ENCODE measurements at regions not wholly inside any gene's neighbourhood (a gene's known extent, or its start where the extent isn't known, plus 50 kb on each side); places are given as distances from the start of the nearest gene placed in this dataset.

DNA sequence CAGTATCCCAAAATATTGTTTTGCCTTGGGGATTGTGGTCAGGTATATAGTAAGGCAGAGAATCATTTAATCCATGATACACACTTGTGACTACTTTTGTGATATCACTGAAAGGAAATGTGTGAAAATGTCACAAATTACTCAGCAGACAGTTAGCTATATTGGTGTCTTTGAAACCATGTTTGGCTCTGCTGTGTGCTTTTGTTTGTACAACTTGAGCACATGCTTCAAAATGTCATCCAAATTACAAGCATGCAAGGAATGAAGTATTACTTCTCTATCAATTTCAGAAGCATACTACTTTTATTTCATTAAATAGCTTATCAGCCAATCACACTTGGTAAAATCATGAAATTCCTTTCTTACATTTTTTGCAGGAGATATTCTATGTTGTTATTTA, 619.0 kb upstream of the AGTR1 start:
- no peak for DNase-seq (ENCODE audit: low read depth in 2 of 2)

GRCh38 chr3:148079370-148079769, 618.3 kb upstream of the AGTR1 start:
- no peak for DNase-seq (ENCODE audit: low read depth in 2 of 2)

GRCh38 chr3:148081926-148082325, 615.8 kb upstream of the AGTR1 start:
- no peak for DNase-seq (ENCODE audit: low read depth in 2 of 2)

DNA sequence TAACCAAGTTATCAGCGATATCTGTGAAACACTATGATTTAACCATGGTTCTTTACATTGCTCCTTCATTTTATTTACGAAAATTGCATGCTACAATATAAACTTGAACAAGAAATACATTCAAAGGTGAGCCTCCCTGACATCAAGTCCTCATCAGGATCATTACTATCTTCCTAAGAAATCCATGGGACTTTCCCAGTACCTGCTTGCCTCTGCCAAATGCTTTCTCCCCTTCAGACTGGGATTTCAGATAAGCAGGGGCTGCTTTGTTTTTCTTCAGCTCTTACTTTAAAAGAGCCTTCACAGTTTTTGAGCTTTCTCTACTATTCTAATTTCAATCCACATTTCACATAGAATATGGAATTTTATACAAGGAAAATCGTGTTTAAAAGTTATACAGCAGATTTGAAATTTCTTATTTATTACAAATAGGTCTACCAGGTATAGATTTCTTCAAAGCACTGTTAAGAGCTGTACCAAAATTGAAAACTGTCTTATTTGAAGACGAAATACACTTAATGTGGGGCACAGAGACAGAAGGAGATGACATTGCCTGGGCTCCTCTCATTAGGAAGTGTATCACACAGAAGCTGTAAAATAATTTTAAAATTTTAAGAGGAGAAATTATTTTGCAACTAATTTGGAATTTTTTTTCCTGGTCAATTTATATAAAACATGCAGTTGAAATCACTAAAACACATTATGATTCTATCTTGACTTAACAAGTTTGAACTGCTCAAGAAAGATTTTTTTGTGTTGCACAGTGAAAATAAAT, 615.0 kb upstream of the AGTR1 start:
- no peak for DNase-seq (ENCODE audit: low read depth in 2 of 2)

GRCh38 chr3:148083526-148084182, 614.0 kb upstream of the AGTR1 start:
- no peak for DNase-seq (ENCODE audit: low read depth in 2 of 2)

DNA sequence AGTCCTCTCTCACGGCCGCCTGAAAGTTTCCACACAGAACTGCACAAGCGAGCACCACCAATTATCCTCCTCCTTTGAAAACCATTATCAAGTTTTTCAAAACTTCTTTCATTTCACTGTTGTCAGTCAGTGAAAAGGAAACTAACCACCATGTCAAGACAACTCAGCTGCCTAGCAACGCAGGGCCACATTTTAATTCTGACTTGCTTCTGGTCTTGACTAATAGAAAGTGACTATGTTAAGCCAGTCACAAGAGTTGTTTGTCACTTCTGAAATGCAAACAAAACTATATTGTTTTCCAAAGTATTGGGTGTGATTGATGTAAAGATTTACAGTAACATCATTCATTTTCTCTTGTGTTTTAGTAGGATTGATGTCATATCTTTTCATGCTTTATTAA, 612.8 kb upstream of the AGTR1 start:
- DNase-seq (ENCODE audit: low read depth in 2 of 2): no peak

GRCh38 chr3:148087601-148088371, 609.9 kb upstream of the AGTR1 start:
- DNase-seq (ENCODE audit: low read depth in 2 of 2): no peak

- no peak for DNase-seq (ENCODE audit: low read depth in 2 of 2)
These were observed 608.5 kb upstream of the AGTR1 start for GRCh38 chr3:148089171-148089570.

GRCh38 chr3:148090156-148090555, 607.5 kb upstream of the AGTR1 start:
- no peak for DNase-seq (ENCODE audit: low read depth in 2 of 2)

- DNase-seq (ENCODE audit: low read depth in 2 of 2): no peak
These were observed 604.9 kb upstream of the AGTR1 start for GRCh38 chr3:148092624-148093347.

GRCh38 chr3:148093753-148094152, 604.0 kb upstream of the AGTR1 start:
- no peak for DNase-seq (ENCODE audit: low read depth in 2 of 2)

DNA sequence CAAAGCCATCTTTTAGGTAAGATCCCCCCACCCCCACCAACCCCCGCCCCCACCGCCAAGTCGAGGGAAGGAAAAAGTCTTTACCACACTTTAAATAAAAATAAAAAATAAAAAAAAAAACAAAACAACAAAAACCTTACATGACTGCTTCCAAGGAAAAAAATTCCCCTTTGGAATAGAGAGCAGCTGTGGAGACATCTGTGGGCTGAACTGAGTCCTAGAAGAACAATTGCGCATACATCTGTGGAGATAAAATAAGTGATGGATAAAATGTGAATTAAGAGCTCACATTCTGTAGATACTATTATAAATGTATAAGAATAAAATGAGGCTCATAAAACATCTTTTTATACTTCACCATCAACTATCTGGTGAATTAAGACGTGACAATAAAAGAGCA, 601.7 kb upstream of the AGTR1 start:
- DNase-seq (ENCODE audit: low read depth in 2 of 2): no peak

- no peak for DNase-seq (ENCODE audit: low read depth in 2 of 2)
These were observed 597.2 kb upstream of the AGTR1 start for GRCh38 chr3:148100476-148100875.

- no peak for DNase-seq (ENCODE audit: low read depth in 2 of 2)
These were observed 596.6 kb upstream of the AGTR1 start for GRCh38 chr3:148101061-148101460.

DNA sequence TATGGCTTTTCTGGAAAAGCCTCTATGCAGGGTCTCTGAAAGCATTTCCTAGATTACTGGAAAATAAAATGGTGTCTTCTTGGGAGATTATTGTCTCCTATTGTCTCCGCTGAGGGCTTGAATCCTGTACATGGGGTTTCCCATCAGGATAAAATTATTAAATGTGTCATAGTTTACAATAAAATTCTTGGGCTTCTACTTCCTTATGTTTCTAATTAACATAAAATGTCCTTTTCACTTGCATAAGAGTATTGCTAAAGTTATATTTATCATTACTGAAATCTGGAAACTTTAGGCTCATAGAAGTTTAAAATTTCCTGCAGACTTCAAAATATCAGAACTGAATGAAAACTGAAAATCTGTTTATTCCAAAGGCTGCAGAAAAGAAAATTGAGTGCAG, 595.5 kb upstream of the AGTR1 start:
- no peak for DNase-seq (ENCODE audit: low read depth in 2 of 2)

DNA sequence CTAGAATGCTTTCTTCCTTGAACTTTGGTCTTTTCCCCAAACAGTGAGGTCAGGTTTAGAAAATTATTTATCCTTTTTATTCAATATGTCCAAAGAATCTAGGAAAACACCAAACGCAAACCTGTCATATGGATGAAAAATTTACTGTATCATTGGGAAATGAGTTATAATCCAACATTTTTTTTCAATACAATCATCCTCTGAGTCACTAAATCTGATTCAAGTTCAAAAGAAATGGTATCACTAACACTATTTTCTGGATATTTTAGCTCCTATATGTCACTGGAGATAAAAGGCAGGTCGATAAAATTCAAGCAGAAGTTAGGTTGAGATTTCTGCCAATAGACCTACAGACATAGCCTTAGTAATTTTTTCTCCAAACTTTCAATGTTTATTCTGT, 591.6 kb upstream of the AGTR1 start:
- no peak for DNase-seq (ENCODE audit: low read depth in 2 of 2)

DNA sequence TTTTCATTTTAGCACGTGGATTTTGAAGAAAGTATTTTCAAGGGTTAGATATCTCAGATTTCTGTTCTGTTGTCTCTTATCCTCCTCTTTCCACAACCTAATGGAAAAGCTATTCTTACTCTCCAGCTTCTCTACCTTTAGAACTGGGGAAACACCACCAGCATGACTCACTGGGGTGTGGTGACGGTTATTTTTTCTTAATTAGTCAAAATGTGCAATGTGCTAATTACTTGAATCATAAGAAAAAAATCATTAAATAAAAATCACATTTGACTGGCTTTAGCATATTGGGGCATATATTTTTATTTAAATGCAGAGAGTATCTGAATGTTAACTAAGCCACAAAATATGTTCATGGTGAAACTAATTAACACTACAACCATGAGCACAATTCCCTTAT, 570.7 kb upstream of the AGTR1 start:
- DNase-seq (ENCODE audit: low read depth in 2 of 2): no peak

GRCh38 chr3:148128136-148128535, 569.6 kb upstream of the AGTR1 start:
- no peak for DNase-seq (ENCODE audit: low read depth in 2 of 2)

DNA sequence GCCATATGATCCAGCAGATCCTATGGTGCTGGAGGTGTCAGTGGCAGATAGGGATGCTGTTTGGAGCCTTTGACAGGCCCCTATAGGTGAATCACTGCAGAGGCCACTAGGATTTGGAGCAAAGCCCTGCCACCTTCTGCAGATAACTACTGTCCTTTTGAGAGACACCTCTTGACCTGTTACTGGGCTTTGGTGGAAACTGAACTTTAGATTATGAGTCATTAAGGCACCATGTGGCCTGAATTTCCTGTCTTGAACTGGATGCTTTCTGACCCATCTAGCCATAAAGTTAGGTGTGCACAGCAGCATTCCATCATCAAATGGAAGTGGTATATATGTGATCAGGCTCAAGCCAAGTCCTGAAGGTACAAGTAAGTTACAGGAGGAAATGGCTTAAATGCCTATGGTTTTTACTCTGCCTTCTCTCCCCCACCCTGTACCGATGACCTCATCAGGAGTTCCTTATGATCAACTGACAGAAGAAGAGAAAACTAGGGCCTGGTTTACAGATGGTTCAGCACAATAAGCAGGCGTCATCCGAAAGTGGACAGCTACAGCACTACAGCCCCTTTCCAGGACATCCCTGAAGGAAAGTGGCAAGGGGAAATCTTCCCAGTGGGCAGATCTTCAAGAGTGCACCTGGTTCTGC, 565.6 kb upstream of the AGTR1 start:
- DNase-seq (ENCODE audit: low read depth in 2 of 2): no peak

DNA sequence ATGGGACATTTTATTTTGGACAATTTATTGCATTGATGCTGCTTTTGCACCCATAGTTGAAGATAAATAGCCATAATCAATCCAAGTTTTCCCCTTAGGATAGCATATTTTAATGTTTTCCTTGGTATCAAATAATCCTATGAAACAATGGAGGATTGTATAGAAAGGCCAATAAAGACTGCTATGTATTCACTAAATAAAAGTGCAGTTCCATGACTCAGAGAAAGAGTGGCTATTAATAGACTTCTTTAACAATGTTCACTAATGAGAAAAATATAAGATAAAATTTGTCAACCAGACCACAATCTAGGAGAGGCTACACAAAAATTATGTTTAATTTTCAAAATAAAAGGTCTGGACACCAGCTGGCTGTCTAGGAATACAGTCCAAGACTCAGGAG, 560.9 kb upstream of the AGTR1 start:
- no peak for DNase-seq (ENCODE audit: low read depth in 2 of 2)

- no peak for DNase-seq (ENCODE audit: low read depth in 2 of 2)
These were observed 551.5 kb upstream of the AGTR1 start for GRCh38 chr3:148146241-148146640.

Measured in dermis microvascular lymphatic vessel endothelial cell (primary cell).